ENCODE measurements at regions not wholly inside any gene's neighbourhood (a gene's known extent, or its start where the extent isn't known, plus 50 kb on each side); places are given as distances from the start of the nearest gene placed in this dataset.
A peak's percentile ranks its signal among the peaks of the same experiment; 100 is the strongest.

GRCh38 chr1:232722626-232723025 is 82.6 kb upstream of the MAP10 start:
- Histone ChIP-seq H3K27me3 (no peaks in the 10 kb centered on the region), H3K9me3 (no peaks in the 10 kb centered on the region), H3K4me3 (no peak overlapping the region), H3K4me1 (no peaks in the 10 kb centered on the region), H3K36me3 (no peaks in the 10 kb centered on the region), H3K27ac (no peak overlapping the region)
- intact Hi-C loops (cut with DNase I), result no loop called here
- no peak for DNase-seq (ENCODE audit: extremely low spot score in 2 of 2)
- TF ChIP-seq POLR2AphosphoS5 (IDR thresholded peaks at IDR 0.05; ENCODE audit: insufficient read depth in 1 of 2, low read depth in 1 of 2) (no peak), POLR2A (IDR thresholded peaks at IDR 0.05) (no peak), CTCF (IDR thresholded peaks at IDR 0.05) (no peak)

GRCh38 chr1:232725305-232726047 is 79.7 kb upstream of the MAP10 start:
- no peak overlapping the region for H3K27ac ChIP-seq
- TF ChIP-seq CTCF (IDR thresholded peaks at IDR 0.05), result no peak
- no peak for TF ChIP-seq POLR2A (IDR thresholded peaks at IDR 0.05)
- no peak for TF ChIP-seq POLR2AphosphoS5 (IDR thresholded peaks at IDR 0.05; ENCODE audit: insufficient read depth in 1 of 2, low read depth in 1 of 2)
- intact Hi-C loops (cut with DNase I), result no loop called here
- peaks cover 17% of the 10 kb centered on the region for H3K4me1 ChIP-seq
- no peaks in the 10 kb centered on the region for H3K36me3 ChIP-seq
- H3K4me3 ChIP-seq, result no peak overlapping the region
- no peak for DNase-seq (ENCODE audit: extremely low spot score in 2 of 2)
- no peaks in the 10 kb centered on the region for H3K9me3 ChIP-seq
- H3K27me3 ChIP-seq, result no peaks in the 10 kb centered on the region

GRCh38 chr1:232726048-232726779 is 79.0 kb upstream of the MAP10 start:
- no peak for TF ChIP-seq POLR2AphosphoS5 (IDR thresholded peaks at IDR 0.05; ENCODE audit: insufficient read depth in 1 of 2, low read depth in 1 of 2)
- no peak for TF ChIP-seq CTCF (IDR thresholded peaks at IDR 0.05)
- no peak for TF ChIP-seq POLR2A (IDR thresholded peaks at IDR 0.05)
- intact Hi-C loops (cut with DNase I), result no loop called here
- H3K9me3 ChIP-seq, result no peaks in the 10 kb centered on the region
- H3K36me3 ChIP-seq, result no peaks in the 10 kb centered on the region
- H3K4me1 ChIP-seq, result peaks cover 17% of the 10 kb centered on the region
- H3K27me3 ChIP-seq, result no peaks in the 10 kb centered on the region
- no peak overlapping the region for H3K27ac ChIP-seq
- no peak overlapping the region for H3K4me3 ChIP-seq
- DNase-seq (ENCODE audit: extremely low spot score in 2 of 2), result no peak

GRCh38 chr1:232728507-232729263 is 76.5 kb upstream of the MAP10 start:
- TF ChIP-seq CTCF (IDR thresholded peaks at IDR 0.05) (no peak), POLR2AphosphoS5 (IDR thresholded peaks at IDR 0.05; ENCODE audit: insufficient read depth in 1 of 2, low read depth in 1 of 2) (no peak), POLR2A (IDR thresholded peaks at IDR 0.05) (no peak)
- H3K36me3 ChIP-seq, result no peaks in the 10 kb centered on the region
- peaks cover 17% of the 10 kb centered on the region for H3K4me1 ChIP-seq
- intact Hi-C loops (cut with DNase I), result no loop called here
- H3K27me3 ChIP-seq, result no peaks in the 10 kb centered on the region
- H3K27ac ChIP-seq, result peak overlapping the region; percentile 78
- no peaks in the 10 kb centered on the region for H3K9me3 ChIP-seq
- DNase-seq (ENCODE audit: extremely low spot score in 2 of 2), result no peak
- no peak overlapping the region for H3K4me3 ChIP-seq

Measured in vagina (tissue), 2 donors.